H1 (cell line): ENCODE measurements at regions not wholly inside any gene's neighbourhood (a gene's known extent, or its start where the extent isn't known, plus 50 kb on each side); places are given as distances from the start of the nearest gene placed in this dataset.

Experiments used
- EGR1 ChIP-seq: IDR thresholded peaks from 2 replicates; pipeline ENCODE4 v1.6.1; 2011; ENCODE audit warnings: low read depth, low read length, borderline replicate concordance
- RXRA ChIP-seq: IDR thresholded peaks from 2 replicates; pipeline ENCODE4 v1.6.1; 2011; ENCODE audit warnings: low read depth, mild to moderate bottlenecking, low read length, moderate library complexity; ENCODE audit not compliant: insufficient read depth
- TF ChIP-seq, protein P1 (sequence below): fragments of 300-600 bp; sonication (generic); IDR thresholded peaks from 2 replicates; pipeline ENCODE4 v1.7.1; 2012; ENCODE audit warnings: low read length, moderate library complexity, mild to moderate bottlenecking, inconsistent platforms; ENCODE audit not compliant: insufficient replicate concordance

DNA sequence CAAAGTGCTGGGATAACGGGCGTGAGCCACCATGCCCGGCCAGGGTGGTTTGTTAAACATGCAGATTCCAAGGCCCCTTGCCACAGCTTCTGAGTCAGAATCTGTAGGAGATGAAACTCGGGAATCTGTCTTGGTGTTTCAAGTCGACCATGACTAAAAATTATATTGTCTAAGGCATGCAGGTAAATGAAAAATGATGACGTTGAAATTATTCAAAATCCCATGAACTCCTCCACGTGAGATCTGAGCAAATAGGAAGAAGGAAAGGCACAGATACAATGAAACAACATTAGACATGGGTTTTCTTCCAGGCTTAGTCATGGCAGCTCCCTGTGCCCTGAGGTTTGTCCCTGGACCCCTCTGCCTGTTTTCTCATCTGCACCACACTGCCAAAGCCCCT is 172.0 kb upstream of the CMC1 start (continued):
- TF ChIP-seq, protein P1, sequence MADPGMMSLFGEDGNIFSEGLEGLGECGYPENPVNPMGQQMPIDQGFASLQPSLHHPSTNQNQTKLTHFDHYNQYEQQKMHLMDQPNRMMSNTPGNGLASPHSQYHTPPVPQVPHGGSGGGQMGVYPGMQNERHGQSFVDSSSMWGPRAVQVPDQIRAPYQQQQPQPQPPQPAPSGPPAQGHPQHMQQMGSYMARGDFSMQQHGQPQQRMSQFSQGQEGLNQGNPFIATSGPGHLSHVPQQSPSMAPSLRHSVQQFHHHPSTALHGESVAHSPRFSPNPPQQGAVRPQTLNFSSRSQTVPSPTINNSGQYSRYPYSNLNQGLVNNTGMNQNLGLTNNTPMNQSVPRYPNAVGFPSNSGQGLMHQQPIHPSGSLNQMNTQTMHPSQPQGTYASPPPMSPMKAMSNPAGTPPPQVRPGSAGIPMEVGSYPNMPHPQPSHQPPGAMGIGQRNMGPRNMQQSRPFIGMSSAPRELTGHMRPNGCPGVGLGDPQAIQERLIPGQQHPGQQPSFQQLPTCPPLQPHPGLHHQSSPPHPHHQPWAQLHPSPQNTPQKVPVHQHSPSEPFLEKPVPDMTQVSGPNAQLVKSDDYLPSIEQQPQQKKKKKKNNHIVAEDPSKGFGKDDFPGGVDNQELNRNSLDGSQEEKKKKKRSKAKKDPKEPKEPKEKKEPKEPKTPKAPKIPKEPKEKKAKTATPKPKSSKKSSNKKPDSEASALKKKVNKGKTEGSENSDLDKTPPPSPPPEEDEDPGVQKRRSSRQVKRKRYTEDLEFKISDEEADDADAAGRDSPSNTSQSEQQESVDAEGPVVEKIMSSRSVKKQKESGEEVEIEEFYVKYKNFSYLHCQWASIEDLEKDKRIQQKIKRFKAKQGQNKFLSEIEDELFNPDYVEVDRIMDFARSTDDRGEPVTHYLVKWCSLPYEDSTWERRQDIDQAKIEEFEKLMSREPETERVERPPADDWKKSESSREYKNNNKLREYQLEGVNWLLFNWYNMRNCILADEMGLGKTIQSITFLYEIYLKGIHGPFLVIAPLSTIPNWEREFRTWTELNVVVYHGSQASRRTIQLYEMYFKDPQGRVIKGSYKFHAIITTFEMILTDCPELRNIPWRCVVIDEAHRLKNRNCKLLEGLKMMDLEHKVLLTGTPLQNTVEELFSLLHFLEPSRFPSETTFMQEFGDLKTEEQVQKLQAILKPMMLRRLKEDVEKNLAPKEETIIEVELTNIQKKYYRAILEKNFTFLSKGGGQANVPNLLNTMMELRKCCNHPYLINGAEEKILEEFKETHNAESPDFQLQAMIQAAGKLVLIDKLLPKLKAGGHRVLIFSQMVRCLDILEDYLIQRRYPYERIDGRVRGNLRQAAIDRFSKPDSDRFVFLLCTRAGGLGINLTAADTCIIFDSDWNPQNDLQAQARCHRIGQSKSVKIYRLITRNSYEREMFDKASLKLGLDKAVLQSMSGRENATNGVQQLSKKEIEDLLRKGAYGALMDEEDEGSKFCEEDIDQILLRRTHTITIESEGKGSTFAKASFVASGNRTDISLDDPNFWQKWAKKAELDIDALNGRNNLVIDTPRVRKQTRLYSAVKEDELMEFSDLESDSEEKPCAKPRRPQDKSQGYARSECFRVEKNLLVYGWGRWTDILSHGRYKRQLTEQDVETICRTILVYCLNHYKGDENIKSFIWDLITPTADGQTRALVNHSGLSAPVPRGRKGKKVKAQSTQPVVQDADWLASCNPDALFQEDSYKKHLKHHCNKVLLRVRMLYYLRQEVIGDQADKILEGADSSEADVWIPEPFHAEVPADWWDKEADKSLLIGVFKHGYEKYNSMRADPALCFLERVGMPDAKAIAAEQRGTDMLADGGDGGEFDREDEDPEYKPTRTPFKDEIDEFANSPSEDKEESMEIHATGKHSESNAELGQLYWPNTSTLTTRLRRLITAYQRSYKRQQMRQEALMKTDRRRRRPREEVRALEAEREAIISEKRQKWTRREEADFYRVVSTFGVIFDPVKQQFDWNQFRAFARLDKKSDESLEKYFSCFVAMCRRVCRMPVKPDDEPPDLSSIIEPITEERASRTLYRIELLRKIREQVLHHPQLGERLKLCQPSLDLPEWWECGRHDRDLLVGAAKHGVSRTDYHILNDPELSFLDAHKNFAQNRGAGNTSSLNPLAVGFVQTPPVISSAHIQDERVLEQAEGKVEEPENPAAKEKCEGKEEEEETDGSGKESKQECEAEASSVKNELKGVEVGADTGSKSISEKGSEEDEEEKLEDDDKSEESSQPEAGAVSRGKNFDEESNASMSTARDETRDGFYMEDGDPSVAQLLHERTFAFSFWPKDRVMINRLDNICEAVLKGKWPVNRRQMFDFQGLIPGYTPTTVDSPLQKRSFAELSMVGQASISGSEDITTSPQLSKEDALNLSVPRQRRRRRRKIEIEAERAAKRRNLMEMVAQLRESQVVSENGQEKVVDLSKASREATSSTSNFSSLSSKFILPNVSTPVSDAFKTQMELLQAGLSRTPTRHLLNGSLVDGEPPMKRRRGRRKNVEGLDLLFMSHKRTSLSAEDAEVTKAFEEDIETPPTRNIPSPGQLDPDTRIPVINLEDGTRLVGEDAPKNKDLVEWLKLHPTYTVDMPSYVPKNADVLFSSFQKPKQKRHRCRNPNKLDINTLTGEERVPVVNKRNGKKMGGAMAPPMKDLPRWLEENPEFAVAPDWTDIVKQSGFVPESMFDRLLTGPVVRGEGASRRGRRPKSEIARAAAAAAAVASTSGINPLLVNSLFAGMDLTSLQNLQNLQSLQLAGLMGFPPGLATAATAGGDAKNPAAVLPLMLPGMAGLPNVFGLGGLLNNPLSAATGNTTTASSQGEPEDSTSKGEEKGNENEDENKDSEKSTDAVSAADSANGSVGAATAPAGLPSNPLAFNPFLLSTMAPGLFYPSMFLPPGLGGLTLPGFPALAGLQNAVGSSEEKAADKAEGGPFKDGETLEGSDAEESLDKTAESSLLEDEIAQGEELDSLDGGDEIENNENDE: no peak
- no peak for TF ChIP-seq EGR1
- TF ChIP-seq RXRA: no peak
- TF ChIP-seq, all 59 proteins: peak for 0
